GM12878 (cell line): ENCODE measurements at regions not wholly inside any gene's neighbourhood (a gene's known extent, or its start where the extent isn't known, plus 50 kb on each side); places are given as distances from the start of the nearest gene placed in this dataset. TPM values are rescaled to one million over a fixed set of nuclear protein-coding genes. Genes with fewer than 3 reads are reported as not detected.

ENCODE experiments used
- microRNA counts: library from miRNA; unstranded; fragments of <30 nt; microRNA quantifications from one replicate; lab custom pipeline; 2016
- microRNA-seq: library from miRNA; unstranded; fragments of <30 nt; microRNA quantifications from one replicate; pipeline ENCODE4, GENCODE V29; 2018
- small RNA-seq: library from RNA; depleted of rRNA; stranded (forward); fragments of <200 nt; gene quantifications from one replicate; pipeline ENCODE3, GENCODE V24; 2014

MicroRNAs encoded in the stretch of these regions (microRNA counts, 767-probe panel; counts per million panel counts)
- microRNA hsa-miR-4435 (lab: Ali Mortazavi, UCI), result 1,125 counts per million, percentile 35 among the panel's probes with 10 or more counts

Small RNA genes lying in the stretch of these regions (microRNA-seq; reads per million reads assigned to microRNA genes)
- gene MIR4771-1, result not detected

Small RNA genes lying in the stretch of these regions (small RNA-seq; reads per million reads assigned to genes)
- gene MIR4771-1, result not detected
